Heart left ventricle (tissue), 16 donors: ENCODE measurements at regions not wholly inside any gene's neighbourhood (a gene's known extent, or its start where the extent isn't known, plus 50 kb on each side); places are given as distances from the start of the nearest gene placed in this dataset.

Experiments used
- ATAC-seq, 4 donors: fragments of 200-7000 bp; cut with Tn5 transposase; one replicate each; pipeline ENCODE4 v1.9.1; 2020 to 2022; ENCODE audit warnings: moderate library complexity in 4 of 4, mild to moderate bottlenecking in 3 of 4, moderate number of reproducible peaks in 1 of 4
- DNase-seq, 5 donors: peaks; one replicate each; pipeline ENCODE4 v3.0.0-alpha.2; 2020
- H3K27ac ChIP-seq, 12 donors: fragments of 200-600 bp; sonication (generic) in 4 of 12; one replicate each; pipeline versions ENCODE4 v1.5.0 to v1.8.0; 2016 to 2022; ENCODE audit warnings: mild to moderate bottlenecking in 2 of 12
- H3K27me3 ChIP-seq, 9 donors: fragments of 200-600 bp; sonication (generic) in 2 of 9; one replicate each; pipeline versions ENCODE4 v1.5.1 to v1.8.0; 2016 to 2022; ENCODE audit warnings: mild to moderate bottlenecking in 3 of 9
- H3K36me3 ChIP-seq, 9 donors: fragments of 200-600 bp; sonication (generic) in 2 of 9; one replicate each; pipeline versions ENCODE4 v1.5.0 to v1.8.0; 2018 to 2022; ENCODE audit warnings: mild to moderate bottlenecking in 2 of 9
- H3K4me1 ChIP-seq, 12 donors: fragments of 200-600 bp; sonication (generic) in 4 of 12; one replicate each; pipeline versions ENCODE4 v1.5.0 to v1.8.0; 2016 to 2022; ENCODE audit warnings: mild to moderate bottlenecking in 3 of 12
- H3K4me3 ChIP-seq, 12 donors: fragments of 200-600 bp; sonication (generic) in 4 of 12; one replicate each; pipeline versions ENCODE4 v1.5.0 to v1.8.0; 2017 to 2022; ENCODE audit warnings: mild to moderate bottlenecking in 9 of 12, moderate library complexity in 4 of 12
- H3K9me3 ChIP-seq, 12 donors: fragments of 200-600 bp; sonication (generic) in 4 of 12; one replicate each; pipeline versions ENCODE4 v1.5.0 to v1.8.0; 2016 to 2022; ENCODE audit warnings: mild to moderate bottlenecking in 1 of 12
- CTCF ChIP-seq, 12 donors: fragments of 200-600 bp; sonication (generic) in 4 of 12; IDR thresholded peaks; one replicate each; pipeline versions ENCODE4 v1.5.0 to v1.8.0; 2018 to 2022; ENCODE audit warnings: antibody characterized with exemption in 12 of 12, mild to moderate bottlenecking in 5 of 12
- POLR2A ChIP-seq, 2 donors: fragments of 450-650 bp; IDR thresholded peaks; one replicate each; pipeline ENCODE4 v1.6.1; 2017; ENCODE audit warnings: antibody characterized with exemption in 2 of 2, mild to moderate bottlenecking in 2 of 2, moderate library complexity in 2 of 2
- WGBS, 4 donors: extraction: QIAGEN DNeasy Blood & Tissue Kit in 2 of 4; methylation state at CpG; one replicate each; pipeline versions ENCODE4 v1.1.5 to v1.1.7; 2013 to 2018; 5-methylcytosine and 5-hydroxymethylcytosine counted together
- intact Hi-C, 10 donors: fragments of 100-400 bp; cut with DNase I; formaldehyde crosslinking; loops; one replicate each; pipeline versions ENCODE4 v1.11.1 to v1.14.2; 2022
- donor health status: ischemic (EF 13 %, LVEDD 7.1; RV severe dilation, severe dysfunction).
- donor health status: healthy with polysubstance abuse.
- donor health status: DM: no; HTN: yes; CAD: no.
- donor health status: DM: no; HTN: no; CAD: no.
- donor health status: ischemic (EF 25% LVEDD 6.9; RV normal size, moderate dysfunction).
- donor health status: ischemic (EF 25% LVEDD 5.7; RV mildly dilated, moderate dysfunction).
- donor health status: healthy.
- donor health status: DM: yes; HTN: yes; CAD: no.
- donor health status: ischemic (EF 35%, LVEDD 5.7; RV mildly dilated, moderate dysfunction).
- donor health status: nonischemic (EF 11% LVEDD 7.7; RV severe dilation, severe dysfunction).
- donor health status: DM: yes; HTN: yes; CAD: no.
- donor health status: PGD.
- donor health status: ischemic (EF 29% LVEDD 5.4; RV normal size, mild dysfunction).
- donor health status: nonischemic (EF 23%, LVEDD 6.1; RV moderate dilation, normal function).

- Histone ChIP-seq H3K4me1 (no peaks in the 10 kb centered on the region), H3K27ac (no peak overlapping the region), H3K27me3 (peaks cover 0 to 38% (median 0%) of the 10 kb centered on the region in 9 donors), H3K36me3 (no peaks in the 10 kb centered on the region), H3K9me3 (no peaks in the 10 kb centered on the region), H3K4me3 (no peak overlapping the region)
- no peak for TF ChIP-seq POLR2A (IDR thresholded peaks at IDR 0.05)
- no peak for TF ChIP-seq CTCF (IDR thresholded peaks at IDR 0.05)
- DNase-seq (no peak), ATAC-seq (no peak)
- 40 to 46% (median 42%) methylated on average over 9 of the region's 9 CpGs for WGBS, 4 donors
- intact Hi-C loops, result no loop called here
Observed at GRCh38 chr13:109586509-109587346, 199.7 kb downstream of the IRS2 start.

GRCh38 chr13:109584844-109585361, 201.5 kb downstream of the IRS2 start:
- WGBS, 4 donors, result 41 to 56% (median 45%) methylated on average over 5 of the region's 5 CpGs
- peaks cover 0 to 40% (median 0%) of the 10 kb centered on the region in 9 donors for H3K27me3 ChIP-seq
- intact Hi-C loops, result no loop called here
- DNase-seq, result no peak
- no peak overlapping the region for H3K4me3 ChIP-seq
- no peak overlapping the region for H3K27ac ChIP-seq
- ATAC-seq, result no peak
- TF ChIP-seq POLR2A (IDR thresholded peaks at IDR 0.05), result no peak
- no peak for TF ChIP-seq CTCF (IDR thresholded peaks at IDR 0.05)
- H3K36me3 ChIP-seq, result no peaks in the 10 kb centered on the region
- no peaks in the 10 kb centered on the region for H3K9me3 ChIP-seq
- no peaks in the 10 kb centered on the region for H3K4me1 ChIP-seq

- Histone ChIP-seq H3K27me3 (peaks cover 0 to 6% (median 0%) of the 10 kb centered on the region in 9 donors), H3K27ac (no peak overlapping the region), H3K36me3 (no peaks in the 10 kb centered on the region), H3K4me3 (no peak overlapping the region), H3K9me3 (no peaks in the 10 kb centered on the region), H3K4me1 (no peaks in the 10 kb centered on the region)
- ATAC-seq (no peak), DNase-seq (no peak)
- WGBS, 4 donors, result 84 to 93% (median 87%) methylated on average over 2 of the region's 2 CpGs
- TF ChIP-seq POLR2A (IDR thresholded peaks at IDR 0.05), result no peak
- TF ChIP-seq CTCF (IDR thresholded peaks at IDR 0.05), result no peak
- intact Hi-C loops, result no loop called here
Observed at GRCh38 chr13:109577191-109577700, 209.1 kb downstream of the IRS2 start.

- intact Hi-C loops, result no loop called here
- Histone ChIP-seq H3K4me3 (no peak overlapping the region), H3K27me3 (no peaks in the 10 kb centered on the region), H3K27ac (no peak overlapping the region), H3K4me1 (no peaks in the 10 kb centered on the region), H3K36me3 (no peaks in the 10 kb centered on the region), H3K9me3 (no peaks in the 10 kb centered on the region)
- peak in 2 of 4 donors; percentile 68 to 73 for ATAC-seq
- 55 to 69% (median 67%) methylated on average over 6 of the region's 6 CpGs for WGBS, 4 donors
- DNase-seq, result no peak
- TF ChIP-seq POLR2A (IDR thresholded peaks at IDR 0.05) (no peak), CTCF (IDR thresholded peaks at IDR 0.05) (no peak)
Observed at GRCh38 chr13:109576331-109576813, 210.0 kb downstream of the IRS2 start.
